Endothelial cell of umbilical vein (primary cell): ENCODE measurements at regions not wholly inside any gene's neighbourhood (a gene's known extent, or its start where the extent isn't known, plus 50 kb on each side); places are given as distances from the start of the nearest gene placed in this dataset.

ENCODE experiments used
- BruUV-seq: library from RNA; stranded (reverse); fragments of 400-500 nt; replicated peaks from 2 replicates; lab custom pipeline; 2021; lab: Mats Ljungman, UMichigan
- CTCF ChIA-PET: fragments of 300-600, 350-600 bp; sonication (Branson Sonifier 250); formaldehyde crosslinking; loops from one replicate; lab custom pipeline; 2021; ENCODE audit warnings: antibody characterized with exemption, inconsistent platforms; lab: Charles Lee
- POLR2A ChIA-PET: fragments of 300-600, 350-600 bp; sonication (Branson Sonifier 250); formaldehyde crosslinking; loops from one replicate; lab custom pipeline; 2021; ENCODE audit warnings: antibody characterized with exemption, inconsistent platforms; lab: Charles Lee
- DNase-seq: peaks from one replicate; pipeline ENCODE4 v3.0.0-alpha.2; 2011; ENCODE audit warnings: low read depth, low spot score
- FAIRE-seq: peaks from 2 replicates; lab custom pipeline; 2011; peaks lifted over from hg19 to GRCh38; lab: Jason Lieb, UNC
- H2AFZ ChIP-seq: 2 replicates; pipeline ENCODE4 v1.6.0; 2012; ENCODE audit warnings: low read depth, low read length, control low read depth, inconsistent platforms
- H3K27ac ChIP-seq: 2 replicates; pipeline ENCODE4 v1.5.1; 2011; ENCODE audit warnings: low read depth, mild to moderate bottlenecking, control low read depth, low read length, moderate library complexity; ENCODE audit not compliant: insufficient read depth
- H3K27me3 ChIP-seq, 2 experiments: 2 replicates each; pipeline versions ENCODE4 v1.6.0 to v1.6.1; 2011; ENCODE audit warnings: low read length in 2 of 2, mixed read lengths in 1 of 2; ENCODE audit not compliant: control insufficient read depth in 2 of 2, insufficient read depth in 2 of 2
- H3K36me3 ChIP-seq, 2 experiments: 2 replicates in 1 of 2; 3 replicates in 1 of 2; pipeline ENCODE4 v1.5.1; 2011; ENCODE audit warnings: low read length in 2 of 2, mild to moderate bottlenecking in 1 of 2, moderate library complexity in 1 of 2; ENCODE audit not compliant: control insufficient read depth in 2 of 2, insufficient read depth in 2 of 2; ENCODE audit errors: extremely low read depth in 1 of 2
- H3K4me1 ChIP-seq: 3 replicates; pipeline ENCODE4 v1.5.1; 2011; ENCODE audit warnings: mild to moderate bottlenecking, low read length; ENCODE audit not compliant: control insufficient read depth, insufficient read depth; ENCODE audit errors: extremely low read depth
- H3K4me2 ChIP-seq: 2 replicates; pipeline ENCODE4 v1.6.1; 2011; ENCODE audit warnings: low read length, control low read depth, mixed read lengths; ENCODE audit not compliant: insufficient read depth
- H3K4me3 ChIP-seq, 3 experiments: fragments of 200-600 bp in 1 of 3; sonication (generic), shearing (Covaris generic) in 1 of 3; replicated peaks in 1 of 3; 2 replicates each; pipeline ENCODE4 v1.5.1; 2011 to 2016; ENCODE audit warnings: control low read depth in 3 of 3, low read length in 3 of 3, mild to moderate bottlenecking in 2 of 3, inconsistent platforms in 1 of 3, low read depth in 1 of 3, moderate library complexity in 1 of 3; ENCODE audit not compliant: insufficient read depth in 1 of 3
- H3K79me2 ChIP-seq: 2 replicates; pipeline ENCODE4 v1.6.0; 2012; ENCODE audit warnings: low read length, inconsistent platforms; ENCODE audit not compliant: control insufficient read depth, insufficient read depth
- H3K9ac ChIP-seq: replicated peaks from 2 replicates; pipeline ENCODE3; 2011; ENCODE audit warnings: low read length, control low read depth; ENCODE audit not compliant: insufficient read depth; ENCODE audit errors: extremely low read depth
- H3K9me1 ChIP-seq: replicated peaks from 3 replicates; pipeline ENCODE4 v1.6.0; 2011; ENCODE audit warnings: mild to moderate bottlenecking, low read length; ENCODE audit not compliant: control insufficient read depth, insufficient read depth; ENCODE audit errors: extremely low read depth
- H3K9me3 ChIP-seq: replicated peaks from 2 replicates; pipeline ENCODE4 v1.5.1; 2012; ENCODE audit warnings: low read length, inconsistent platforms; ENCODE audit not compliant: control insufficient read depth, insufficient read depth
- H4K20me1 ChIP-seq: replicated peaks from 2 replicates; pipeline ENCODE3; 2011; ENCODE audit warnings: mild to moderate bottlenecking, low read length; ENCODE audit not compliant: control insufficient read depth, insufficient read depth; ENCODE audit errors: extremely low read depth
- EZH2 ChIP-seq: IDR thresholded peaks from 2 replicates; pipeline ENCODE4 v1.6.1; 2012; ENCODE audit warnings: borderline replicate concordance, low read depth, mild to moderate bottlenecking, moderate library complexity, low read length, inconsistent platforms; ENCODE audit not compliant: severe bottlenecking
- FOS ChIP-seq: IDR thresholded peaks from 2 replicates; pipeline ENCODE4 v1.6.1; 2011; ENCODE audit warnings: mild to moderate bottlenecking, low read length, moderate library complexity, borderline replicate concordance; ENCODE audit not compliant: insufficient read depth
- GATA2 ChIP-seq: IDR thresholded peaks from 2 replicates; pipeline ENCODE4 v1.7.0; 2011; ENCODE audit warnings: low read depth, mild to moderate bottlenecking, moderate library complexity, mixed read lengths, low read length; ENCODE audit not compliant: insufficient read length, insufficient read depth
- JUN ChIP-seq: IDR thresholded peaks from 2 replicates; pipeline ENCODE4 v1.6.1; 2011; ENCODE audit warnings: borderline replicate concordance, low read depth; ENCODE audit not compliant: insufficient read length, insufficient read depth
- MAX ChIP-seq: IDR thresholded peaks from 2 replicates; pipeline ENCODE4 v1.6.1; 2011; ENCODE audit not compliant: insufficient read depth, insufficient read length
- MYC ChIP-seq: IDR thresholded peaks from one replicate; pipeline ENCODE4 v1.6.1; 2011; ENCODE audit warnings: mild to moderate bottlenecking, low read depth, low read length
- POLR2A ChIP-seq: IDR thresholded peaks from 2 replicates; pipeline ENCODE4 v1.6.1; 2012; ENCODE audit warnings: low read depth, mild to moderate bottlenecking, control low read depth, low read length
- POLR2AphosphoS5 ChIP-seq: IDR thresholded peaks from 2 replicates; pipeline ENCODE4 v1.6.1; 2012; ENCODE audit warnings: low read depth, mild to moderate bottlenecking, control low read depth, low read length, moderate library complexity; ENCODE audit not compliant: insufficient read depth
- dilution Hi-C: fragments of 300-500 bp; cut with MboI; formaldehyde crosslinking; loops from one replicate; pipeline ENCODE4 v1.15.0; 2019; ENCODE audit warnings: low sequenced_read_pairs; ENCODE audit not compliant: extremely low pct_ligation_motif_present
- intact Hi-C: fragments of 100-400 bp; cut with micrococcal nuclease; formaldehyde crosslinking; loops from one replicate; pipeline ENCODE4 v1.10.0; 2022
- TF ChIP-seq, protein P1 (sequence below), 2 donors: IDR thresholded peaks; 1 replicate in 1 of 2; 2 replicates in 1 of 2; pipeline ENCODE4 v1.5.1; 2011; ENCODE audit warnings: low read length in 2 of 2, mild to moderate bottlenecking in 2 of 2, moderate library complexity in 2 of 2, control low read depth in 1 of 2, inconsistent platforms in 1 of 2, low read depth in 1 of 2; ENCODE audit not compliant: insufficient read depth in 1 of 2; ENCODE audit errors: extremely low read depth in 1 of 2

DNA sequence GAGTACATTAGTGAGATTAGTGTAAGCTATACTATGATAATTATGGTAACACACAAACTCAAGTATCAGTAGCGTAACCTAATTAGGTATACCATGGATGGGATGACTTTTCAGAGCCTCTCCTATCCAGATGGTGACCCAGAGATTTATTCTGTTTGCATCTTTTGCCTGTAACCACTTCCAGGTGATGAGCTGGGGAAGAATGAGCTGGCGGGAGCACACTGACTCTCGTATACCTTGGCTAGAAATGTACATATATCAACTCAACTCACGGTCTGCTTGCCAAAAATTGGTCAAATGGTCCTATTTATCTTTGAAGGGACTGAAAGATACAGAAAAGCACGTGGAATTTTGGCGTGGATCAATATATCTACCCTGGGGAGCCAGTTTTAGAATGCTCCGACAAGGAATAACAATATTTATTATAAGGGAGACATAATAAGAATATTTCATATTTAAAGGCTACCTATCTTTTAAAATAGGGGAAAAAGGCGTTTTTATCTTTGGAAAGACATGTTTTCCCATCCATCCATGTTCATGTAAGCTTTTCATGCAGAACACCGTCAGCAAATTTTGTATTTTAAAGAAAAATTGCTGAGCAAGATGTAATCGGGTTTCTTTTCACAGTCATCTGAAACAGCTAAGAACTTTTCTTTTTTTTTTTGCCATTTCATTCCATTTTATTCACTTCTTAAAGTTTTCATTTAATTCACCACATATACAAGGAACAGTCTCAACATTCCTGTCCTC is 502.6 kb upstream of the CBLB start:
- intact Hi-C loops, result no loop called here

More for the DNA sequence above, 502.6 kb upstream of the CBLB start:
- Histone ChIP-seq H3K4me3 (no peak overlapping the region), H4K20me1 (no peaks in the 10 kb centered on the region), H3K79me2 (no peaks in the 10 kb centered on the region), H3K27me3 (no peaks in the 10 kb centered on the region), H3K4me2 (no peak overlapping the region), H2AFZ (no peak overlapping the region), H3K9me3 (no peaks in the 10 kb centered on the region), H3K9me1 (no peaks in the 10 kb centered on the region), H3K9ac (no peak overlapping the region), H3K4me1 (no peaks in the 10 kb centered on the region), H3K36me3 (no peaks in the 10 kb centered on the region), H3K27ac (no peak overlapping the region)
- FAIRE-seq (no peak), DNase-seq (no peak)
- CTCF ChIA-PET, result interaction anchor here (1.2 kb wide), 1 partner anchor 10 kb away, joined by 5 read pairs; no protein-coding TSS in a partner anchor
- no peak for TF ChIP-seq EZH2
- no peak for TF ChIP-seq MAX
- TF ChIP-seq POLR2AphosphoS5, result no peak
- TF ChIP-seq FOS, result no peak
- no peak for TF ChIP-seq MYC
- TF ChIP-seq JUN, result no peak
- TF ChIP-seq, protein P1, sequence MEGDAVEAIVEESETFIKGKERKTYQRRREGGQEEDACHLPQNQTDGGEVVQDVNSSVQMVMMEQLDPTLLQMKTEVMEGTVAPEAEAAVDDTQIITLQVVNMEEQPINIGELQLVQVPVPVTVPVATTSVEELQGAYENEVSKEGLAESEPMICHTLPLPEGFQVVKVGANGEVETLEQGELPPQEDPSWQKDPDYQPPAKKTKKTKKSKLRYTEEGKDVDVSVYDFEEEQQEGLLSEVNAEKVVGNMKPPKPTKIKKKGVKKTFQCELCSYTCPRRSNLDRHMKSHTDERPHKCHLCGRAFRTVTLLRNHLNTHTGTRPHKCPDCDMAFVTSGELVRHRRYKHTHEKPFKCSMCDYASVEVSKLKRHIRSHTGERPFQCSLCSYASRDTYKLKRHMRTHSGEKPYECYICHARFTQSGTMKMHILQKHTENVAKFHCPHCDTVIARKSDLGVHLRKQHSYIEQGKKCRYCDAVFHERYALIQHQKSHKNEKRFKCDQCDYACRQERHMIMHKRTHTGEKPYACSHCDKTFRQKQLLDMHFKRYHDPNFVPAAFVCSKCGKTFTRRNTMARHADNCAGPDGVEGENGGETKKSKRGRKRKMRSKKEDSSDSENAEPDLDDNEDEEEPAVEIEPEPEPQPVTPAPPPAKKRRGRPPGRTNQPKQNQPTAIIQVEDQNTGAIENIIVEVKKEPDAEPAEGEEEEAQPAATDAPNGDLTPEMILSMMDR (IDR thresholded peaks at IDR 0.05; ENCODE audit: extremely low read depth in 1 of 2, insufficient read depth in 1 of 2, low read depth in 1 of 2, low read length in 2 of 2), result no peak
- no peak for TF ChIP-seq GATA2
- no peak for TF ChIP-seq POLR2A
- BruUV-seq, result no TSS peak
- dilution Hi-C loops, result no loop called here
- POLR2A ChIA-PET, result no interaction called here
